WTC11 (cell line): ENCODE measurements at regions not wholly inside any gene's neighbourhood (a gene's known extent, or its start where the extent isn't known, plus 50 kb on each side); places are given as distances from the start of the nearest gene placed in this dataset.

ENCODE experiments used
- CREB1 ChIP-seq: sonication (generic); formaldehyde crosslinking; IDR thresholded peaks from 2 replicates; pipeline ENCODE4 v1.8.0; 2023; ENCODE audit warnings: mild to moderate bottlenecking, missing genetic modification reagents
- ELF4 ChIP-seq: sonication (generic); formaldehyde crosslinking; IDR thresholded peaks from 2 replicates; pipeline ENCODE4 v1.8.1; 2022; ENCODE audit warnings: low read depth, mild to moderate bottlenecking, moderate library complexity, missing genetic modification reagents
- IRF2 ChIP-seq: sonication (generic); formaldehyde crosslinking; IDR thresholded peaks from 2 replicates; pipeline ENCODE4 v1.8.0; 2022; ENCODE audit warnings: low read depth, missing genetic modification reagents, borderline replicate concordance
- TF ChIP-seq, protein P1 (sequence below): fragments of 200-600 bp; IDR thresholded peaks from 2 replicates; pipeline ENCODE4 v1.8.0; 2022; ENCODE audit warnings: antibody characterized with exemption
- TF ChIP-seq, protein P2 (sequence below): sonication (generic); formaldehyde crosslinking; IDR thresholded peaks from 2 replicates; pipeline ENCODE4 v1.8.1; 2022; ENCODE audit warnings: mild to moderate bottlenecking, missing genetic modification reagents, moderate library complexity, borderline replicate concordance
- TF ChIP-seq, protein P3 (sequence below): sonication (generic); formaldehyde crosslinking; IDR thresholded peaks from 2 replicates; pipeline ENCODE4 v1.8.0; 2022; ENCODE audit warnings: mild to moderate bottlenecking, missing genetic modification reagents
- TF ChIP-seq, protein P4 (sequence below): sonication (generic); formaldehyde crosslinking; IDR thresholded peaks from 2 replicates; pipeline ENCODE4 v1.8.1; 2023; ENCODE audit warnings: mild to moderate bottlenecking, missing genetic modification reagents

DNA sequence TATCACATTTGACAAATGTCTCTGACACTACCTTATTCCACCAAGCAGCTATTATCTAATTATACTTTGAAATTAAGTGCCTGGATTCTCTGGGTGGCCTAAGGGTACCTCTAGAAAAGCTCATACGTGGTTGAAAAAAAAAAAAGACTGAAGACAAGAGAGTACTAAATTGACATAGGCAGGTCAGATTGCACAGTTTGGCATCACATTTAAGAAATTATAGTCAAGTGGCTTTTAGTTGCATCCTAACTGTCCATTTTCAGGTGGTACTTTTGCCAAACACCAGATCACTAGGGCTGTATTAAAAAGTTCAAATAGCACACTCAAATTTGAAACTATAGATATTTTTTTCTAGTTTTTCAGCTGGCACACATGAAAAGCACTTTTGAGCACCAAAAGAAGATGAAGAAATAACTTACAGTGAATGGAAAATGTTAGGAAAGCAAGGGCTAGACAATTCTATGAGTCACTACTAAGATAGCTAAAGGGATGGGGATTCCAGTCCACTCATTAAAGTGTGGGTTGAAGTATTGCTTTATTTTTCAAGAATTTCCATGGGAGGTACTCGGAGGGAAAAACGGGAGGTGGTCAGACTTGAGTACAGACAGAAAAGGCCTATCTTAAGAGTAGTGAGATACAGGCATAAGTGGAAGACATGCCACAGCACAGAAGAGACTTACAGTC is 106.5 kb upstream of the COL5A2 start:
- TF ChIP-seq, protein P1, sequence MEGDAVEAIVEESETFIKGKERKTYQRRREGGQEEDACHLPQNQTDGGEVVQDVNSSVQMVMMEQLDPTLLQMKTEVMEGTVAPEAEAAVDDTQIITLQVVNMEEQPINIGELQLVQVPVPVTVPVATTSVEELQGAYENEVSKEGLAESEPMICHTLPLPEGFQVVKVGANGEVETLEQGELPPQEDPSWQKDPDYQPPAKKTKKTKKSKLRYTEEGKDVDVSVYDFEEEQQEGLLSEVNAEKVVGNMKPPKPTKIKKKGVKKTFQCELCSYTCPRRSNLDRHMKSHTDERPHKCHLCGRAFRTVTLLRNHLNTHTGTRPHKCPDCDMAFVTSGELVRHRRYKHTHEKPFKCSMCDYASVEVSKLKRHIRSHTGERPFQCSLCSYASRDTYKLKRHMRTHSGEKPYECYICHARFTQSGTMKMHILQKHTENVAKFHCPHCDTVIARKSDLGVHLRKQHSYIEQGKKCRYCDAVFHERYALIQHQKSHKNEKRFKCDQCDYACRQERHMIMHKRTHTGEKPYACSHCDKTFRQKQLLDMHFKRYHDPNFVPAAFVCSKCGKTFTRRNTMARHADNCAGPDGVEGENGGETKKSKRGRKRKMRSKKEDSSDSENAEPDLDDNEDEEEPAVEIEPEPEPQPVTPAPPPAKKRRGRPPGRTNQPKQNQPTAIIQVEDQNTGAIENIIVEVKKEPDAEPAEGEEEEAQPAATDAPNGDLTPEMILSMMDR, result no peak
- TF ChIP-seq ELF4, result no peak
- TF ChIP-seq CREB1 (CRISPR knock-in tag), result no peak
- no peak for TF ChIP-seq IRF2 (CRISPR knock-in tag)
- TF ChIP-seq, protein P2, sequence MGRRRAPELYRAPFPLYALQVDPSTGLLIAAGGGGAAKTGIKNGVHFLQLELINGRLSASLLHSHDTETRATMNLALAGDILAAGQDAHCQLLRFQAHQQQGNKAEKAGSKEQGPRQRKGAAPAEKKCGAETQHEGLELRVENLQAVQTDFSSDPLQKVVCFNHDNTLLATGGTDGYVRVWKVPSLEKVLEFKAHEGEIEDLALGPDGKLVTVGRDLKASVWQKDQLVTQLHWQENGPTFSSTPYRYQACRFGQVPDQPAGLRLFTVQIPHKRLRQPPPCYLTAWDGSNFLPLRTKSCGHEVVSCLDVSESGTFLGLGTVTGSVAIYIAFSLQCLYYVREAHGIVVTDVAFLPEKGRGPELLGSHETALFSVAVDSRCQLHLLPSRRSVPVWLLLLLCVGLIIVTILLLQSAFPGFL, result no peak
- TF ChIP-seq, protein P3, sequence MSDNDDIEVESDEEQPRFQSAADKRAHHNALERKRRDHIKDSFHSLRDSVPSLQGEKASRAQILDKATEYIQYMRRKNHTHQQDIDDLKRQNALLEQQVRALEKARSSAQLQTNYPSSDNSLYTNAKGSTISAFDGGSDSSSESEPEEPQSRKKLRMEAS (CRISPR knock-in tag), result no peak
- TF ChIP-seq, protein P4, sequence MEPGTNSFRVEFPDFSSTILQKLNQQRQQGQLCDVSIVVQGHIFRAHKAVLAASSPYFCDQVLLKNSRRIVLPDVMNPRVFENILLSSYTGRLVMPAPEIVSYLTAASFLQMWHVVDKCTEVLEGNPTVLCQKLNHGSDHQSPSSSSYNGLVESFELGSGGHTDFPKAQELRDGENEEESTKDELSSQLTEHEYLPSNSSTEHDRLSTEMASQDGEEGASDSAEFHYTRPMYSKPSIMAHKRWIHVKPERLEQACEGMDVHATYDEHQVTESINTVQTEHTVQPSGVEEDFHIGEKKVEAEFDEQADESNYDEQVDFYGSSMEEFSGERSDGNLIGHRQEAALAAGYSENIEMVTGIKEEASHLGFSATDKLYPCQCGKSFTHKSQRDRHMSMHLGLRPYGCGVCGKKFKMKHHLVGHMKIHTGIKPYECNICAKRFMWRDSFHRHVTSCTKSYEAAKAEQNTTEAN, result no peak
